Prostate gland (tissue), 2 donors: ENCODE measurements at regions not wholly inside any gene's neighbourhood (a gene's known extent, or its start where the extent isn't known, plus 50 kb on each side); places are given as distances from the start of the nearest gene placed in this dataset.

Source experiments
- DNase-seq: peaks from one replicate; pipeline ENCODE4 v3.0.0-alpha.2; 2019; ENCODE audit warnings: low spot score
- H3K27ac ChIP-seq, 2 donors: fragments of 200-600 bp; sonication (generic); 2 replicates each; pipeline ENCODE4 v1.5.1; 2017 to 2019
- H3K27me3 ChIP-seq: fragments of 200-600 bp; sonication (generic); replicated peaks from 2 replicates; pipeline ENCODE4 v1.5.1; 2019; ENCODE audit not compliant: insufficient read depth
- H3K36me3 ChIP-seq, 2 donors: fragments of 200-600 bp; sonication (generic); 1 replicate in 1 of 2; 2 replicates in 1 of 2; pipeline versions ENCODE4 v1.5.1 to v1.8.1; 2017 to 2019
- H3K4me1 ChIP-seq: fragments of 200-600 bp; sonication (generic); replicated peaks from 2 replicates; pipeline ENCODE4 v1.5.1; 2019
- H3K4me3 ChIP-seq, 2 donors: fragments of 200-600 bp; sonication (generic); 2 replicates each; pipeline ENCODE4 v1.5.1; 2017 to 2019
- H3K9me3 ChIP-seq: fragments of 200-600 bp; sonication (generic); 2 replicates; pipeline ENCODE4 v1.5.1; 2017
- CTCF ChIP-seq, 4 experiments: fragments of 200-600 bp in 2 of 4; fragments of 450-650 bp in 2 of 4; sonication (generic) in 2 of 4; IDR thresholded peaks; 1 replicate in 3 of 4; 2 replicates in 1 of 4; pipeline ENCODE4 v1.5.1; 2016 to 2019; ENCODE audit warnings: antibody characterized with exemption in 4 of 4, mild to moderate bottlenecking in 2 of 4, moderate library complexity in 2 of 4
- POLR2A ChIP-seq: fragments of 450-650 bp; IDR thresholded peaks from one replicate; pipeline ENCODE4 v1.6.1; 2016; ENCODE audit warnings: antibody characterized with exemption, mild to moderate bottlenecking
- POLR2AphosphoS5 ChIP-seq: sonication (generic); formaldehyde crosslinking; IDR thresholded peaks from one replicate; pipeline ENCODE4 v1.6.1; 2017; ENCODE audit warnings: antibody characterized with exemption
- WGBS: methylation state at CpG from one replicate; pipeline ENCODE4 v1.1.5; 2018; 5-methylcytosine and 5-hydroxymethylcytosine counted together
- intact Hi-C: fragments of 100-400 bp; cut with DNase I; formaldehyde crosslinking; loops from one replicate; pipeline ENCODE4 v1.14.2; 2022

GRCh38 chr10:2817940-2818636, 249.3 kb upstream of the PFKP start:
- no peak for DNase-seq
- H3K4me3 ChIP-seq = no peak overlapping the region
- no peaks in the 10 kb centered on the region for H3K4me1 ChIP-seq
- TF ChIP-seq POLR2AphosphoS5 = no peak
- TF ChIP-seq POLR2A = no peak
- TF ChIP-seq CTCF (IDR thresholded peaks at IDR 0.05) = no peak
- H3K36me3 ChIP-seq = no peaks in the 10 kb centered on the region
- 68% methylated on average over 20 of the region's 20 CpGs for WGBS
- H3K27ac ChIP-seq = no peak overlapping the region
- intact Hi-C loops = no loop called here
- H3K27me3 ChIP-seq = no peaks in the 10 kb centered on the region
- H3K9me3 ChIP-seq = no peaks in the 10 kb centered on the region

GRCh38 chr10:2813693-2814092, 253.7 kb upstream of the PFKP start:
- Histone ChIP-seq H3K4me3 (no peak overlapping the region), H3K9me3 (no peaks in the 10 kb centered on the region), H3K27me3 (no peaks in the 10 kb centered on the region), H3K27ac (no peak overlapping the region), H3K36me3 (no peaks in the 10 kb centered on the region), H3K4me1 (no peaks in the 10 kb centered on the region)
- no peak for DNase-seq
- intact Hi-C loops = no loop called here
- WGBS = 69% methylated on average over 7 of the region's 7 CpGs
- no peak for TF ChIP-seq CTCF (IDR thresholded peaks at IDR 0.05)
- TF ChIP-seq POLR2A = no peak
- no peak for TF ChIP-seq POLR2AphosphoS5

GRCh38 chr10:2813286-2813685, 254.1 kb upstream of the PFKP start:
- intact Hi-C loops = no loop called here
- DNase-seq = no peak
- TF ChIP-seq CTCF (IDR thresholded peaks at IDR 0.05) (no peak), POLR2A (no peak), POLR2AphosphoS5 (no peak)
- Histone ChIP-seq H3K27ac (no peak overlapping the region), H3K4me3 (no peak overlapping the region), H3K4me1 (no peaks in the 10 kb centered on the region), H3K9me3 (no peaks in the 10 kb centered on the region), H3K27me3 (no peaks in the 10 kb centered on the region), H3K36me3 (no peaks in the 10 kb centered on the region)
- 41% methylated on average over 8 of the region's 8 CpGs for WGBS

- DNase-seq = no peak
- Histone ChIP-seq H3K36me3 (no peaks in the 10 kb centered on the region), H3K4me3 (no peak overlapping the region), H3K9me3 (peaks cover 4% of the 10 kb centered on the region), H3K27me3 (no peaks in the 10 kb centered on the region), H3K27ac (no peak overlapping the region), H3K4me1 (no peaks in the 10 kb centered on the region)
- WGBS = 91% methylated on average over 3 of the region's 3 CpGs
- intact Hi-C loops = no loop called here
- TF ChIP-seq POLR2A = no peak
- TF ChIP-seq CTCF (IDR thresholded peaks at IDR 0.05) = no peak
- TF ChIP-seq POLR2AphosphoS5 = no peak
Measured at GRCh38 chr10:2812631-2813030, 254.7 kb upstream of the PFKP start.

GRCh38 chr10:2800178-2800577, 267.2 kb upstream of the PFKP start:
- Histone ChIP-seq H3K27me3 (no peaks in the 10 kb centered on the region), H3K4me3 (no peak overlapping the region), H3K36me3 (no peaks in the 10 kb centered on the region), H3K4me1 (no peaks in the 10 kb centered on the region), H3K9me3 (no peaks in the 10 kb centered on the region), H3K27ac (no peak overlapping the region)
- intact Hi-C loops = no loop called here
- 76% methylated on average over 5 of the region's 5 CpGs for WGBS
- no peak for DNase-seq
- TF ChIP-seq CTCF (IDR thresholded peaks at IDR 0.05) (no peak), POLR2A (no peak), POLR2AphosphoS5 (no peak)
